ENCODE measurements at regions not wholly inside any gene's neighbourhood (a gene's known extent, or its start where the extent isn't known, plus 50 kb on each side); places are given as distances from the start of the nearest gene placed in this dataset.

- no peak for DNase-seq (ENCODE audit: low read depth in 1 of 2, low spot score in 1 of 2)
Measured at GRCh38 chr15:46489276-46489675, 854.4 kb downstream of the SQOR start.

GRCh38 chr15:46496491-46497115 is 861.8 kb downstream of the SQOR start:
- DNase-seq (ENCODE audit: low read depth in 1 of 2, low spot score in 1 of 2) = no peak

- no peak for DNase-seq (ENCODE audit: low read depth in 1 of 2, low spot score in 1 of 2)
Measured at GRCh38 chr15:46502667-46503066, 867.8 kb downstream of the SQOR start.

DNA sequence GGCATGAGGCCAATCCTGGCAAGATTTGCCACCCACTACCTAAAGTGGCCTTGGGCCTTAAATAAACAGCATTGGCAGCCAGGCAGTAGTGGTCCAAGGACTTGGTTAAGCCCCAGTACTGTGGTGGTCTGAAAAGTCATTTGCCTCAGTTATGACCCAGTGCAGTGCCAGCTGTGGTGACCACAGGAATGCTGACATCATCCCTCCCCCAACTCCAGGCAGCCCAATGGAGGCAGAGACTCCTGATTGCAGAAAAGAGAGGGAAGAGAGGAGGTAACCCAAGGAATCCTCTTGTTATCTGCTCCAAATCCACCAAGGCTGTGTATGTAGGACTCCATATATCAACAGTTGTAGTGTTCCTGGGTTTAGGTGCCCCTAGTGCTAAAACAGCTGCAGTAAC is 883.6 kb downstream of the SQOR start:
- no peak for DNase-seq (ENCODE audit: low read depth in 1 of 2, low spot score in 1 of 2)

DNA sequence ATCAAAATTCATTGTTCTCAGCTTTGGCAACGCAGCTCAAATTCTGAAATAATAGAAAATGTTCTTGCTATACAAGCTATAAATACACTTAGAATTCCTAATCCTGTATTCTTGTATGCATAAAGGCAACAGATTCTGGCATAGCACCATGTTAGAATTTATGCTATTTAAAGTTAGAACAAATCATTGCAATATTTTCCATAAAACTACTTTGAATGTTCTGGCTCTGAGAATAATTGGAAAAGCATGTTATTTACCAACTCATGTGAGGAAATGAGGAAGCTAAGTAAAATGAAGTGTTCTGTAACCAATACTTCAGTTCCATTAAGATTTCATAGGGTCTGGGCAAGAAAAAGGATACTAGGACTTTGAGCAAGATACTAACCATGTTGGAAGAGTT is 888.9 kb downstream of the SQOR start:
- no peak for DNase-seq (ENCODE audit: low read depth in 1 of 2, low spot score in 1 of 2)

DNA sequence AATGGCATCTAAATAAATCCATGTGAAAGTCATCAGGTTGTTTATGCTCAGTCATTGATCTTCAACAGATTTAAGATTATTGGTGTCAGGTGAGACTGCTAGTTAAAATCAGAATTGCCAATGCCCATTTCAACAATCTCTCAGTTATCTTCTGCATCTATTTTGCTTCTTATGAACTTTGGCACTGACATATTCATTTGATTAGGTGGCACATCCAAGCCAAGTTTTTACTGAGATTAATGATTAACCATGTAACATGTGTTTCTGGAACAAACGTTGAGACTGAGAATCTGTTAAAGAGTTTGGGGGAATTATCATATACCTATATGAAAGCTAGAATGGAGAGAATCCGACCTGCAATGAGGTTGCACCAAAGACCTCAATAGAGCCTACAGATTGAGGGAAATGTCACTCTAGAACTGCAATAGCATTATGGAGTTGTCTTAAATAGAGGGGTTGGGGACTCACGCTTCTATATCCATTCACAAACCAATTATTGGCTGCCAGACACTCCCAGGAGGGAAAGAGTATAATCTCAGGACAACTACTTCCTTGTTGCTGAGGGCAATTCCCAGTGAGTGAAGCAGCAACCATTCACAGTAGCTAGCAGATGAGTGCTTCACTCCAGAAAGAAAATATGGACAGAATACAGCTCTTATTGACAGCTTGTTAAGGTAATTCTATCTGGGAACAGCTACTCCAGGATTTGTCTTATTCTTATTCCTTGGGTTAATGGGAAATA is 891.3 kb downstream of the SQOR start:
- no peak for DNase-seq (ENCODE audit: low read depth in 1 of 2, low spot score in 1 of 2)

DNA sequence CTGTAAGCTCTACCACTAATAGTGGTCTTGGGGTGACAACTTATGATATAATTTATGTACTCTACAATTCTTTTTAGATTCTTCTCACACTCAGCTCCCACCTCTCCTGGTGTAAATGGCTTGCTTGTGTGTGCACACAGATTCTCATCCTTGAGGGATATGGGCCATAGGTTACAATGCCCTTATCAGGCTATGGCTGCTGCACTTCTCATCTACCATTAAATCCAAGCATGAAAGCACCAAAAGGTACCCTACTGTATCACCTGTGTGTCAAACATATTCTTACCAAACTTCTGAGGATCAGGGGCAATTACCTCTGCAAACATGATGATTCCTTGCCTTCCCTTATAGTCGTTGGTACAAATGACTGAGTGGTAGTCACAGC is 891.9 kb downstream of the SQOR start:
- no peak for DNase-seq (ENCODE audit: low read depth in 1 of 2, low spot score in 1 of 2)

GRCh38 chr15:46543626-46544025 is 908.8 kb downstream of the SQOR start:
- DNase-seq (ENCODE audit: low read depth in 1 of 2, low spot score in 1 of 2) = no peak

DNA sequence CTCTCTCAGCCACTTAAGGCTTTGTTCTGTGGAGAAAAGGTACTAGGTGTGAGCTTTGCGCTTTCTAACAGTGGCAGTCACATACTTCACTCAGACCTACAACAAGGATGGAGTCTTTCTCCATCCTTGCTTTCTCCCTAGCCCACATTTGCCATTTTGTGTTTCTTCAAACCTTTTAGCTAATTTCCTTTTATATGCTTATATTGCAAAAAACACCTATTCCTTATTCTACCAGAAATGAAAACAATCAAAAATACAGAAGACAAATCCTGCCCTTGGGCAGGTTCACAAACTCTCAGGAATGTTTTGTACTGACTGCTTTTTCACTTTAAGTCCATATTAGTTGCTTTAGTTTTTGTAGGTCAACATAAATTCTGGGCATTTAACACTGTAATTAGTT is 914.2 kb downstream of the SQOR start:
- DNase-seq (ENCODE audit: low read depth in 1 of 2, low spot score in 1 of 2) = no peak

- DNase-seq (ENCODE audit: low read depth in 1 of 2, low spot score in 1 of 2) = no peak
Measured at GRCh38 chr15:46552316-46552715, 917.5 kb downstream of the SQOR start.

GRCh38 chr15:46555547-46555946 is 920.7 kb downstream of the SQOR start:
- no peak for DNase-seq (ENCODE audit: low read depth in 1 of 2, low spot score in 1 of 2)

GRCh38 chr15:46556010-46556409 is 921.2 kb downstream of the SQOR start:
- DNase-seq (ENCODE audit: low read depth in 1 of 2, low spot score in 1 of 2) = no peak

GRCh38 chr15:46556559-46557379 is 921.9 kb downstream of the SQOR start:
- no peak for DNase-seq (ENCODE audit: low read depth in 1 of 2, low spot score in 1 of 2)

GRCh38 chr15:46567968-46568367 is 933.1 kb downstream of the SQOR start:
- no peak for DNase-seq (ENCODE audit: low read depth in 1 of 2, low spot score in 1 of 2)

GRCh38 chr15:46569781-46570180 is 935.0 kb downstream of the SQOR start:
- no peak for DNase-seq (ENCODE audit: low read depth in 1 of 2, low spot score in 1 of 2)

DNA sequence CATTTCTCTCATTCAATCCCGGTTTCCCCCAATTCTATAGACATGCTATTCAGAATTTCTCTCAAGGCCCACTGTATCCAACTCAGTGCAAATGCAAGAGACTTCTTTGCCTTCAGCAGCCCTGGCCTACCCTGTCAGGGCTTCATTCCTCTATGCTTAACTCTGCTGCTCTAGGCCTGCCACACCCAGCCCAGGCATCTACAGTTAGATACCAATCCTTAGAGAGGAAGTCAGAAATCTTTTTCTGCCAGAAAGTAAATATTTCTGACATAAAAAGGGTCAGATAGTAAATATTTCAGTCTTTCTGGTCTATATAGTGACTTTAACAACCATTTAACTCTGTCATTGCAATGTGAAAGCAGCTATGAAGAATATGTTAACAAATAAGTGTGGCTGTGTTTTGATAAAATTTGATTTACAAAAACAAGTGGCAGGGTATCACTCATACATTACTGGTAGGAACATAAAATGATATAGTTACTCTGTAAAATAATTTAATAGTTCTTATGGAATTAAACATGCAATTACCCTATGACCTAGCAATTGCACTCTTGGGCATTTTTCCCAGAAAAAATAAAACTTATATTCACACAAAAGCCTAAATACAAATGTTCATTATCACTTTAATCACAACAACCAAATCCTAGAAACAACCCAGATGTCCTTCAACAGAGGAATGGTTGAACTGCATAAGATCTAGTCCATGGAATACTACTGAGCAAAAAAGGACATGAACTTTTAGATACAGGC is 942.0 kb downstream of the SQOR start:
- DNase-seq (ENCODE audit: low read depth in 1 of 2, low spot score in 1 of 2) = no peak

DNA sequence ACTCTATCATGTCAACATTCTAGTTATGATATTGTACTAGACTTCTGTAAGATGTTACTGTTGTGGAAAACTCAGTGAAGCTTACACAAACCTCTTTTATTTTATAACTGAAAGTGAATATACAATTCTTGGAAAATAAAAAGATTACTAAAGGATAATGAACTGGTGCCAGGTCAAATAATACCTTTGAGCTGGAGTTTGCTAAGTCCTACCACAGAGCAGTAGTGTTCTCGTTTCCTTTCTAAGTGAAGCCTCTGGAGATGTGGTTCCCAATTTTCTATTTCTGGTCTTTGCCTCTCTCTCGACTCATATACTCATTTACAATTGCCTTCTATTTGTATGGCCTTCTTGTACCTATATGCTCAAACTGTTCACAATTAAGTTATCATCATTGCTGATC is 942.9 kb downstream of the SQOR start:
- DNase-seq (ENCODE audit: low read depth in 1 of 2, low spot score in 1 of 2) = no peak

DNA sequence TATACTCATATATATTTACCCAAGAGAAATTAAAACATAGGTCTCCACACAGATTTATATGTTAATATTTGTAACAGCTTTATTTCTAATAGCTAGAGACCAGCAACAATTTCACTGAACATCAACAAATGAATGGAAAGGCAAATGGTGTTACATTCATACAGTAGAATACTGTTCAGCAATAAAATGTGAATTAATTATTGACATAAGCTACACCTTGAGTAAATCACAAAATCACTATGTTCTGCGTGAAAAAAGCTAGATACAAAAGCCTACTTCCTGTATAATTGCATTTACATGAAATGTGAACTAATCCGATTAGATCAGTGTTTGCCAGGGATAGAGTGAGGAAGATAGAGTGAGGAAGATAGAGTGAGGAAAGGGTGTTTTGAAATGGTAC is 945.7 kb downstream of the SQOR start:
- no peak for DNase-seq (ENCODE audit: low read depth in 1 of 2, low spot score in 1 of 2)

DNA sequence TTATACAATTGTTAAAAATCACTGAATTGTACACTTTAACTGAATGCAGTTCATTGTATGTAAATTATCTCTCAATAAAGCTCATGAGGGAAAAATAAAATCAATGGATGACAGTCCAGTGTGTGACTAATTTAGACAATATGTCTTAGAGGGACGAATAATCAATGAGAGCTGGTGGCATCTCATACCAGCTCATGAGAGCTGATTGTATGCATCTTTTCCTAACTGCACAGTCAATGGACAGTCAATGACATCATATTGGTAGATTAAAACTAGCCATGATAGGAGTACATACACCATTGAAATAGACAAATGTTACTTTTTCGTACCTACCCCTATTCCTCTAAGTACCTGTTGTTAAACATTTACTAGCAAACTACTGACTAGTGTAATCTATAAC is 946.1 kb downstream of the SQOR start:
- DNase-seq (ENCODE audit: low read depth in 1 of 2, low spot score in 1 of 2) = no peak

DNA sequence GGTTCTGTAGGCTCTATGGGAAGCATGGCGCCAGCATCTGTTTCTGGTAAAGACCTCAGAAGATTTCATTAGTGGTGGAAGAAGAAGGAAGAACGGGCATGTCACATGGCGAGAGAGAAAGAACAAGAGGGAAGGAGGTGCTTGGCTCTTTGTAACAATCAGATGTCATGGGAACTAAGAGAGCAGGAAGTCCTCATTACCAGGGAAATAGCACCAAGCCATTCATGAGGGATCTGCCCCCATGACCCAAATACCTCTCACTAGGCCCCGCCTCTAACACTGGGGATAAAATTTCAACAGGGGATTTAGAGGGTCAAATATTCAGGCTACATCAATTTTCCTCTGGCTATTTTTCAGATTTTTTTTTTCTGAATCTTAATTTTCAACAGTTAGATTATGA is 954.3 kb downstream of the SQOR start:
- DNase-seq (ENCODE audit: low read depth in 1 of 2, low spot score in 1 of 2) = no peak

- no peak for DNase-seq (ENCODE audit: low read depth in 1 of 2, low spot score in 1 of 2)
Measured at GRCh38 chr15:46591462-46591861, 956.6 kb downstream of the SQOR start.

DNA sequence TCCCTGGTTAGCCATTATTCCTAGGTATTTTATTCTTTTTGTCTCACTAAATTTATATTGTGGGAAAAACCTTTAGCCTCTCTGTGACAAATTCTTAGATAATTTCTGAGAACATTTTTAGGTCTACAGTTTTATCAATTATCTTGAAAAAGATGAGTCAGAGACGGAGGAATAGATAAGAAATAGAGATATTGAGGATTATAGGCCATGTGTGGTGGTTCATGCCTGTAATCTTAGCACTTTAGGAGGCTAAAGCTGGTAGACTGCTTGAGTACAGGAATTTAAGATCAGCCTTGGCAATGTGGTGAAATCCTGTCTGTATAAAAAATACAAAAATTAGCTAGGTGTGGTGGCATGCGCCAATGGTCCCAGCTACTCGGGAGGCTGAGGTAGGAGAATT is 960.2 kb downstream of the SQOR start:
- no peak for DNase-seq (ENCODE audit: low read depth in 1 of 2, low spot score in 1 of 2)
